NT2/D1 (cell line): ENCODE measurements at regions not wholly inside any gene's neighbourhood (a gene's known extent, or its start where the extent isn't known, plus 50 kb on each side); places are given as distances from the start of the nearest gene placed in this dataset.

Experiments
- DNase-seq: peaks from one replicate; pipeline ENCODE4 v3.0.0-alpha.2; 2011; ENCODE audit warnings: low read depth, low spot score
- H3K27me3 ChIP-seq: 2 replicates; pipeline ENCODE4 v1.6.0; 2011; ENCODE audit warnings: mild to moderate bottlenecking; ENCODE audit not compliant: insufficient read length, insufficient read depth
- H3K36me3 ChIP-seq: 2 replicates; pipeline ENCODE4 v1.6.1; 2011; ENCODE audit warnings: mild to moderate bottlenecking, low read length, mixed read lengths; ENCODE audit not compliant: insufficient read depth, insufficient read length
- H3K4me1 ChIP-seq: 2 replicates; pipeline ENCODE4 v1.5.1; 2011; ENCODE audit not compliant: insufficient read depth, insufficient read length
- H3K4me3 ChIP-seq: 2 replicates; pipeline ENCODE4 v1.5.1; 2011; ENCODE audit warnings: low read depth; ENCODE audit not compliant: insufficient read length
- H3K9ac ChIP-seq: 2 replicates; pipeline ENCODE4 v1.6.0; 2011; ENCODE audit warnings: low read depth; ENCODE audit not compliant: insufficient read length
- H3K9me3 ChIP-seq: 2 replicates; pipeline ENCODE4 v1.5.1; 2011; ENCODE audit warnings: mild to moderate bottlenecking, low read length; ENCODE audit not compliant: insufficient read depth
- SUZ12 ChIP-seq: IDR thresholded peaks from 2 replicates; pipeline ENCODE4 v1.6.1; 2011; ENCODE audit not compliant: insufficient read length, insufficient read depth; ENCODE audit errors: extremely low read depth
- YY1 ChIP-seq: IDR thresholded peaks from 2 replicates; pipeline ENCODE4 v1.6.1; 2011; ENCODE audit not compliant: insufficient read length, insufficient read depth
- ZNF274 ChIP-seq: IDR thresholded peaks from 2 replicates; pipeline ENCODE4 v1.6.1; 2011; ENCODE audit warnings: mild to moderate bottlenecking, low read depth, low read length

GRCh38 chr10:25094590-25094989 lies 78.2 kb downstream of the THNSL1 start:
- Histone ChIP-seq H3K27me3 (no peaks in the 10 kb centered on the region), H3K4me1 (no peaks in the 10 kb centered on the region), H3K4me3 (no peak overlapping the region), H3K9ac (no peak overlapping the region), H3K9me3 (no peaks in the 10 kb centered on the region; the same call in 1 of the 2 replicates), H3K36me3 (no peaks in the 10 kb centered on the region)
- TF ChIP-seq ZNF274, result no peak
- DNase-seq, result no peak

- Histone ChIP-seq H3K4me1 (peaks cover 4% of the 10 kb centered on the region), H3K9me3 (no peaks in the 10 kb centered on the region; the same call in 1 of the 2 replicates), H3K4me3 (no peak overlapping the region), H3K9ac (no peak overlapping the region), H3K36me3 (no peaks in the 10 kb centered on the region), H3K27me3 (no peaks in the 10 kb centered on the region)
- no peak for TF ChIP-seq YY1
- TF ChIP-seq SUZ12, result no peak
- no peak for TF ChIP-seq ZNF274
- no peak for DNase-seq
Observed at GRCh38 chr10:25097669-25098411, 77.0 kb upstream of the GPR158 start.

DNA sequence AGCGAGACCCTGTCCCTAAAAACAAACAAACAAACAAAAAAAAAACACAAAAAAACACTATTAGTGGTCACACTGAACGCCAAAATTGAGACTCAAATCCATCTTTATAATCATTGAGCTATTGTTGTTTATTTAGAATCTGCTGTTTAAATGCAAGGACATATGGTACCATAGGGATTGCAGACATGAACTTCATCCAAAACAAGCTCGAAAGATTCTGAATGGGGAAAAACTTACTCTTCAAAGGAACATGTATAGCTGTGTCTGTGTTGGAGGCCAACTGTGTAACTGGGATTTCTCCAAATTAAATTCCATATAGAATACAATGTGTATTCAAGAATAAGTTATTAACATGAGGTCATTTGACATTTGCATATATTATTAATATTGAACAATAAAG lies 74.7 kb upstream of the GPR158 start:
- Histone ChIP-seq H3K9me3 (no peaks in the 10 kb centered on the region), H3K27me3 (no peaks in the 10 kb centered on the region), H3K9ac (no peak overlapping the region), H3K4me1 (peaks cover 4% of the 10 kb centered on the region), H3K4me3 (no peak overlapping the region), H3K36me3 (no peaks in the 10 kb centered on the region)
- no peak for TF ChIP-seq YY1
- TF ChIP-seq SUZ12, result no peak
- no peak for TF ChIP-seq ZNF274
- DNase-seq, result no peak

- Histone ChIP-seq H3K9ac (no peak overlapping the region), H3K4me3 (no peak overlapping the region), H3K4me1 (peaks cover 4% of the 10 kb centered on the region), H3K9me3 (peaks cover 4% of the 10 kb centered on the region; the same call in 1 of the 2 replicates), H3K36me3 (no peaks in the 10 kb centered on the region), H3K27me3 (no peaks in the 10 kb centered on the region)
- DNase-seq, result no peak
- TF ChIP-seq SUZ12 (no peak), YY1 (no peak), ZNF274 (no peak)
Observed at GRCh38 chr10:25101461-25102146, 73.2 kb upstream of the GPR158 start.

DNA sequence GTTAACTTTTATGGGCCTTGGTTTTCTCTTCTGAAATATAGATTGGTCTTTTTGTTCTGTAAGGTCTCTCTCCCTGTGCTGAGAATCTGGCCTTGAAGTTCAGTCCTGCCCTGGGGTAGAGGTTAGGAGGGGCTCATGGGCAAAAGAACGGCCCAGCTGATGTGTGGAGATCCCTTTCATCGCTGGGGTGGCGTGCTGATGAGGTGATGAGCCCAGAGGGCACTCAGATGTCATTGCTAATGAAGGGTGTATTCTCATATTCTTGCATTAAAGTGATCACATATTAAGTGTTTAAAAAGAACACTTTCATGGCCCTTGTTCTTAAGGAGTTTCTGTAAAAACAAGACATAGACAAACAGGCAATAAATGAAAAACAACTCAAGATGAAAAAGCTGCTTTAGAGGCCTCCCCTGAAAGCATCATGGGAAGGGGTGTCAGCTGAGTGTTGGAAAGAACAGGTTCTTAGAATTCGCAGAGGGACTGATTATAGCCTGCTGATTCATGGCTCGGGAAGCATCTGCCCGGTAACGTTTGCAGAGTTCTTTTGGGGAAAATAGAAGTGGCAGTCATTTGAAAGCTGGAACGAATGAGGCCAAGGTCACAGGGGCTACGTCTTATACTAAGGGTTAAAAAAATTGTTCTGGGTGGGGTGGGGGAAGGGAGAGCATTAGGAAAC lies 72.5 kb upstream of the GPR158 start:
- no peak for DNase-seq
- Histone ChIP-seq H3K4me1 (peaks cover 4% of the 10 kb centered on the region), H3K27me3 (no peaks in the 10 kb centered on the region), H3K36me3 (no peaks in the 10 kb centered on the region), H3K4me3 (no peak overlapping the region), H3K9me3 (peaks cover 4% of the 10 kb centered on the region; the same call in 1 of the 2 replicates), H3K9ac (no peak overlapping the region)
- TF ChIP-seq SUZ12 (no peak), YY1 (no peak)

GRCh38 chr10:25103703-25104102 lies 71.1 kb upstream of the GPR158 start:
- Histone ChIP-seq H3K9ac (no peak overlapping the region), H3K4me3 (no peak overlapping the region), H3K4me1 (peaks cover 4% of the 10 kb centered on the region), H3K9me3 (peaks cover 4% of the 10 kb centered on the region; the same call in 1 of the 2 replicates), H3K36me3 (no peaks in the 10 kb centered on the region), H3K27me3 (no peaks in the 10 kb centered on the region)
- TF ChIP-seq ZNF274, result no peak
- TF ChIP-seq YY1, result no peak
- no peak for TF ChIP-seq SUZ12
- no peak for DNase-seq

GRCh38 chr10:25104441-25104840 lies 70.4 kb upstream of the GPR158 start:
- Histone ChIP-seq H3K4me3 (no peak overlapping the region), H3K9me3 (peaks cover 4% of the 10 kb centered on the region; the same call in 1 of the 2 replicates), H3K27me3 (no peaks in the 10 kb centered on the region), H3K4me1 (peaks cover 4% of the 10 kb centered on the region), H3K9ac (no peak overlapping the region), H3K36me3 (no peaks in the 10 kb centered on the region)
- TF ChIP-seq ZNF274 (no peak), YY1 (no peak), SUZ12 (no peak)
- DNase-seq, result no peak
